PC-9 (cell line): ENCODE measurements at regions not wholly inside any gene's neighbourhood (a gene's known extent, or its start where the extent isn't known, plus 50 kb on each side); places are given as distances from the start of the nearest gene placed in this dataset.

Experiments
- CTCF ChIP-seq: fragments of 200-600 bp; sonication (generic); conservative IDR thresholded peaks from 2 replicates; pipeline ENCODE4 v1.6.1; 2017; ENCODE audit warnings: mixed run types, antibody characterized with exemption, mild to moderate bottlenecking, moderate library complexity
- EZH2 ChIP-seq: fragments of 200-600 bp; sonication (generic); IDR thresholded peaks from 2 replicates; pipeline ENCODE4 v1.8.0; 2017; ENCODE audit warnings: antibody characterized with exemption, low read depth

GRCh38 chr6:168208402-168208801 lies 111.2 kb downstream of the DACT2 start:
- TF ChIP-seq CTCF (no peak), EZH2 (no peak)
